ENCODE measurements at regions not wholly inside any gene's neighbourhood (a gene's known extent, or its start where the extent isn't known, plus 50 kb on each side); places are given as distances from the start of the nearest gene placed in this dataset.
"Not testable (repeated sequence)": the region's sequence is repeated elsewhere in the genome, so short reads cannot be mapped to it uniquely, and the experiment has no call there.

DNA sequence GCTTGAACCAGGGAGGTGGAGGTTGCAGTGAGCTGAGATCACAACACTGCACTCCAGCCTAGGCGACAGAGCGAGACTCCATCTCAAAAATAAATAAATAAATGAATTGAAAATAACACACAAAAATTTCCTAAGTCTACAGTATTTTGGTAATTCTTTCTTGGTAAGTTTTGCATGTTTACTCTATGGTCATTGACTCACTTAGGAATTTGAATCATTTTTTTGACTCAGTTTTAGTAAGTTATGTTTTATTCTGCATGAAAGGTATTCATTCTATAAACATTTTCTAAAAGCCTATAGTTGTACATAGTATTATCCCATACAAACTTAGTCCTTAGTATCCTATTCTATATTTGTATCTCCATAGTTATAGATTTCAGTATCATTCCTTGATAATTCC is 772.9 kb upstream of the SLIT2 start:
- peaks cover 3% of the 10 kb centered on the region; the same call in 1 of the 2 replicates for H3K9me3 ChIP-seq (ENCODE audit: control insufficient read depth, insufficient read depth, low read length)
- no peaks in the 10 kb centered on the region for H3K27me3 ChIP-seq (ENCODE audit: control insufficient read depth, insufficient read depth, low read length)
- no peak overlapping the region for H3K4me3 ChIP-seq (ENCODE audit: low read depth, low read length)
- CTCF ChIA-PET: no interaction called here
- TF ChIP-seq, protein P1, sequence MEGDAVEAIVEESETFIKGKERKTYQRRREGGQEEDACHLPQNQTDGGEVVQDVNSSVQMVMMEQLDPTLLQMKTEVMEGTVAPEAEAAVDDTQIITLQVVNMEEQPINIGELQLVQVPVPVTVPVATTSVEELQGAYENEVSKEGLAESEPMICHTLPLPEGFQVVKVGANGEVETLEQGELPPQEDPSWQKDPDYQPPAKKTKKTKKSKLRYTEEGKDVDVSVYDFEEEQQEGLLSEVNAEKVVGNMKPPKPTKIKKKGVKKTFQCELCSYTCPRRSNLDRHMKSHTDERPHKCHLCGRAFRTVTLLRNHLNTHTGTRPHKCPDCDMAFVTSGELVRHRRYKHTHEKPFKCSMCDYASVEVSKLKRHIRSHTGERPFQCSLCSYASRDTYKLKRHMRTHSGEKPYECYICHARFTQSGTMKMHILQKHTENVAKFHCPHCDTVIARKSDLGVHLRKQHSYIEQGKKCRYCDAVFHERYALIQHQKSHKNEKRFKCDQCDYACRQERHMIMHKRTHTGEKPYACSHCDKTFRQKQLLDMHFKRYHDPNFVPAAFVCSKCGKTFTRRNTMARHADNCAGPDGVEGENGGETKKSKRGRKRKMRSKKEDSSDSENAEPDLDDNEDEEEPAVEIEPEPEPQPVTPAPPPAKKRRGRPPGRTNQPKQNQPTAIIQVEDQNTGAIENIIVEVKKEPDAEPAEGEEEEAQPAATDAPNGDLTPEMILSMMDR (IDR thresholded peaks at IDR 0.05; ENCODE audit: low read depth, low read length): no peak
- POLR2A ChIA-PET: no interaction called here
- peak; percentile 27 for DNase-seq (ENCODE audit: low read depth, low spot score)
- H3K27ac ChIP-seq (ENCODE audit: low read depth, low read length): no peak overlapping the region

DNA sequence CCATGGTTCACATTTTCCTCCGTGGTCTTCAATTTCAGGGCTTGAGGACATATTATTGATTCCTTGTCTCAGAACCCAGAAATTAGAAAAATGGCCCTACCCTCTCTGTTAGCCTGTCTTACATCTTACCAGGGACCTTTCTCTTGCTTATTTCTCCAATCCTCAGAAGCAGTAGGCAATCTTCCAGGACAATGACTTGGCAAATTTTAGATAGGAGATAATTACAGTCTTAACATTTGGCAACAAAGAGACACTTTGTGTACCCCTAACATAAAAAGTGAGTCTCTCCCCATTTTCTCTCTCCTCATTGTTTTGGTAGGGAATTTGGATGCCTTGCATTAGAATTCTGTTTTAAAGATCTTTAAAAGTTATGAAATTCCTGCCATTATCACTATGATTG is 778.1 kb upstream of the SLIT2 start:
- Histone ChIP-seq H3K27ac (ENCODE audit: low read depth, low read length) (no peak overlapping the region), H3K9me3 (ENCODE audit: control insufficient read depth, insufficient read depth, low read length) (no peaks in the 10 kb centered on the region), H3K4me3 (ENCODE audit: low read depth, low read length) (no peak overlapping the region), H3K27me3 (ENCODE audit: control insufficient read depth, insufficient read depth, low read length) (no peaks in the 10 kb centered on the region)
- TF ChIP-seq, protein P1 (IDR thresholded peaks at IDR 0.05; ENCODE audit: low read depth, low read length): no peak
- DNase-seq (ENCODE audit: low read depth, low spot score): no peak
- POLR2A ChIA-PET: no interaction called here
- CTCF ChIA-PET: no interaction called here

DNA sequence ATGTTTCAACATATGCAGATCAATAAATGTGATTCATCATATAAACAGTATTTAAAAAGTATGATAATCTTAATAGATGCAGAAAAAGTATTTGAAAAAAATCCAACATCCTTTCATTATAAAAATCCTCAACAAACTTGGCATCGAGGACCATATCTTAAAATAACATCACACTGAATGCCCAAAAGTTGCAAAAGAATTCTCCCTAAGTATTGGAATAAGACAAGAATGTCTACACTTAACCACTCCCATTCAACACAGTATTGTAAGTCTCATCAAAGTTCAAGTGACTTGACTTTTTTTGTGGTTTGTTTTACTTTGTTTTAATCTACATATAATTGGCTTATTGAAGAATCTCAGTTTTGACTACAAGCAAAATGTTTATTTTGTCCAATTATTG is 779.0 kb upstream of the SLIT2 start:
- TF ChIP-seq, protein P1 (IDR thresholded peaks at IDR 0.05; ENCODE audit: low read depth, low read length): no peak
- ChIA-PET CTCF (no interaction called here), POLR2A (no interaction called here)
- Histone ChIP-seq H3K9me3 (ENCODE audit: control insufficient read depth, insufficient read depth, low read length) (no peaks in the 10 kb centered on the region), H3K27ac (ENCODE audit: low read depth, low read length) (no peak overlapping the region), H3K27me3 (ENCODE audit: control insufficient read depth, insufficient read depth, low read length) (no peaks in the 10 kb centered on the region), H3K4me3 (ENCODE audit: low read depth, low read length) (no peak overlapping the region)
- DNase-seq (ENCODE audit: low read depth, low spot score): no peak

DNA sequence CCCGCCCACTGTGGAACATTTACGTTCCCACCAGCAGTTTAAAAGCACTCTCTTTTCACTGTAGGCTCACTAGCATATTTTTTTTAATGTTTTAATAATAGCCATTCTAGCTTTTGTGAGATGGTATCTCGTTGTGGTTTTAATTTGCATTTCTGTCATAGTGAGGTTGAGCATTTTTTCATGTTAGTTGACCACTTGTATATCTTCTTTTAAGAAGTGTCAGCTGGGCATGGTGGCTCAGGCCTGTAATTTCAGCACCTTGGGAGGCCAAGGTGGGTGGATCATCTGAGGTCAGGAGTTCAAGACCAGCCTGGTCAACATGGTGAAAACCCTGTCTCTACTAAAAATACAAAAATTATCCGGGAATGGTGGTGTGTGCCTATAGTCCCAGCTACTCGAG is 781.7 kb upstream of the SLIT2 start:
- POLR2A ChIA-PET; H3K27me3 ChIP-seq (ENCODE audit: control insufficient read depth, insufficient read depth, low read length); H3K9me3 ChIP-seq (ENCODE audit: control insufficient read depth, insufficient read depth, low read length); H3K4me3 ChIP-seq (ENCODE audit: low read depth, low read length); DNase-seq (ENCODE audit: low read depth, low spot score); CTCF ChIA-PET; H3K27ac ChIP-seq (ENCODE audit: low read depth, low read length): not testable (repeated sequence)

DNA sequence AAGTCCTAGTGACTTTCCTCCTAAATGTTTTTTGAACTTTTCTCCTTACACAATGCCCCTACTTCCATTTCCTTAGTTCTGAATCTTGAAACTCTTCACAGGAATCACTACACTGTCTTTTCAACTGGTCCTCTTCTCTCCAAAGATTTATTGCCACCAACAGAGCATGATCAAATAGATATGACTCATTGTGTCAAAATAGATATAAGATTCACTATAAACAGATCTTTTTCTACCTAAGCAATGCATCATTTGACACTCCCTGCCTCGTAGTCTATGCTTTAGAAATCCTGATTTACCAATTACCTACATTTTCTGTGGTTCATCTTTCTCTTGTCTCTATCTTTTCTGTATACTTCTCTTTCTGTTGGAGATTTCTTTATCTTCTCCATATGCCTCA is 789.6 kb upstream of the SLIT2 start:
- H3K27me3 ChIP-seq (ENCODE audit: control insufficient read depth, insufficient read depth, low read length): no peaks in the 10 kb centered on the region
- no peak overlapping the region for H3K27ac ChIP-seq (ENCODE audit: low read depth, low read length)
- no peaks in the 10 kb centered on the region for H3K9me3 ChIP-seq (ENCODE audit: control insufficient read depth, insufficient read depth, low read length)
- DNase-seq (ENCODE audit: low read depth, low spot score): no peak
- POLR2A ChIA-PET: no interaction called here
- H3K4me3 ChIP-seq (ENCODE audit: low read depth, low read length): no peak overlapping the region
- TF ChIP-seq, protein P1 (IDR thresholded peaks at IDR 0.05; ENCODE audit: low read depth, low read length): no peak
- CTCF ChIA-PET: no interaction called here
